ENCODE measurements at regions not wholly inside any gene's neighbourhood (a gene's known extent, or its start where the extent isn't known, plus 50 kb on each side); places are given as distances from the start of the nearest gene placed in this dataset.
"Not testable (repeated sequence)": the region's sequence is repeated elsewhere in the genome, so short reads cannot be mapped to it uniquely, and the experiment has no call there.

DNA sequence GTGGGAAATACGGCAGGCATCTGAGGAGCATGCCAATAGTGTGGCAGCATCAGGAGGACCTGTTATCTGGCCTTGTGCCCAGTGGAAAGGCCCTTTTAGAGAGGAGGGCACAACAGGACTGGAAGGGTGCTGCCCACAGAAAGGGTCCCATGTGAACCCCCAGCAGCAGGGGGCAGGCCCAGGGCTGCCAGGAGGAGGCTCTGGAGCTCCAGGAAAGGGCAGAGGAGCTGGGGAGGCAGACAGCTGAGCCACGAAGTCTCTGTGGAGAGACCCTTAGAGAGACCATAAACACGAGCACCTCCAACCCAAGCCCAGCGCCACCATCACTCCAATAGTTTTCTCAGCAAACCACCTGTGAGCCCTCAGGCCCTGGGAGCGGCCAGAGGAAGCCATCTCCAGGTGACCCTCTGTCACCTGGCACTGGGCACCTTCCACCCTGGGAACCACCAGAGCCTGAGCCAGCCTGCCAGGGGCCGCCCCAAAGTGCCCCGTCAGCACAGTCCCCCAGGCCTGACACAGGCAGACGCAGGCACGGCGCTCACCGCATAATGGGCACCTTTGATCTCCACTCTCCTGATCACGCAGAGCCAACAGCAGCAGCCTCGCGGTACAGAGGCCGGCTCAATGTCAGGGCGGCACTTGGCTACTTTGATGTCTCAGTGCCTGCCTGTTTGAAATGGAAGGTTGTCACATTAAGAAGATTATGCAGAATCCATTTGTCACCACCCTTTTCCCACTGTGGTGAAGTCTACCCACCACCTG, 162.5 kb upstream of the RAB6C start:
- no peak for DNase-seq (ENCODE audit: low spot score)

- DNase-seq (ENCODE audit: low spot score): no peak
Observed at GRCh38 chr2:129819855-129820254, 159.6 kb upstream of the RAB6C start.

DNA sequence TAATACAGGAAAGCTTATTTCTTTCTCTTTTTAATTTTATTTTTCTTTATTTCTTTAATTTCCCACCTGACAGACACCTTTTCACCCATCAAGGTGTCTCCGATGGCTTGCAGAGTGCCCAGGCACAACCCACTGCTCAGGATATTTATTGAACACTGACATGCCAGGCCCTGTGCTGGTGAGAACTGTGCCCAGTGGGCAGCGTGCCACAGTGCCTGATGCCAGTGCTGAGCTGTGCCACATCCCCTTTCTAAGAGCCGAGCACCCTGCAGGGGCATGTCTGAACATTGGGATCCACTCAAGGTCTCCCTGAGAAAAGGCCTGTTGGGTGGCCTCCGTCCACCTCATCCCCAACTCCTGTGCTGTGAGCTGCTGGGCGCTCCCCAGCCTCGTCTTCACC, 158.6 kb upstream of the RAB6C start:
- no peak for DNase-seq (ENCODE audit: low spot score)

GRCh38 chr2:129821445-129821844, 158.0 kb upstream of the RAB6C start:
- DNase-seq (ENCODE audit: low spot score): no peak

DNA sequence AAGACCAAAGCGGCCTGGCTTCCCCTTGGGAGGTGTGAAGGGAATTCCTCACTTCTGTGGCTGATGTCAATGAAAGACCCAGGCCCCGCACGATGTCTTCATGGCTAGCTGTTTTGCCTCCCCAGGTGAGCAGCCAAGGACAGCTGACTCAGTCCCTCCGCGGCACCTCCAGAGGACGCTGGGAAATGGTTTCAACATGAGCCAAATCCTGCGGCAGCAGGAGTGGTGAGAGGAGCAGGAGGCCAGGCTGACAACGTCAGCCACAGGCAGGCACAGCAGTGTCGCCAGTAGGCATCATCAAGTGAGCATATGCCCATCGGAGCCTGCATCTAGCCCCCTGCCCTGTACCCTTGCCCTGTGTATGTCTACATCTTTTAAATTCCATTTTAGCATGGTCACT, 156.4 kb upstream of the RAB6C start:
- no peak for DNase-seq (ENCODE audit: low spot score)

DNA sequence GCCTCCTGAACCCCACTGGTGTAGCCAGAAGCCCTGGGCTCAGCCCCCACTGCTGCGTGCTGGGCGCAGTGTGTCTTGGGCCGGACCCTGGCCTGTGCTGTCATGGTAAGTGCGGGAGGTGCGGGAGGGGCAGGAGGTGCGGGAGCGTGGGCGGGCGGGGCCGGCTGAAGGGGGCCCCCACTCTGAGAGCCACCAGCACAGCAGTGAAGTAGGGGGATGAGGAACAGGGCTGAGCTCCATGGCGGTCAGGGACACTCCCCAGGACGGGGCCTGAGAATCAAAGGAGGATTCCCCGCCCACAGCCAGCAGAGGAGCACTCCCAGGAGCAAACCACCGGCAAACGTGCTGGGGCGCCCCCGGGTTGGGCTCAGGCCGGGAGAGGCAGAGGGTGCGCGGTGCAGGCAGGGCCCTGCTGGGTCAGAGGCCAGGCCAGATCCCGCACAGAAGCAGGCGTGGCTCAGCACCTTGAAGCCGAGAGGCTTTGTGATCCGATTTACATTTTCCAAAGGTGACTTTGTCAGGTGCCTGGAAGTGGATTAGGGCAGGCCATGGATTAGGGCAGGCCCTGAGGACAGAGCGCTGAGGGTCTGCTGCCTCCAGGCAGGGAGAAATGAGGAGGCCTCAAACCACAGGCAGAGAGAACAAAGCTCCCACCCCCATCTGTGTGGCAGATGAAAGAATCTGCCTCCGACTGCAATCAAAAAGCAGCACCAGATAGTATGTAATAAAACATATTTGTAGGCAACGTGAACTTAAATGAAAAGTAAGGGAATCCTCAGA, 152.0 kb upstream of the RAB6C start:
- no peak for DNase-seq (ENCODE audit: low spot score)

- DNase-seq (ENCODE audit: low spot score): no peak
Observed at GRCh38 chr2:129828792-129829191, 150.7 kb upstream of the RAB6C start.

DNA sequence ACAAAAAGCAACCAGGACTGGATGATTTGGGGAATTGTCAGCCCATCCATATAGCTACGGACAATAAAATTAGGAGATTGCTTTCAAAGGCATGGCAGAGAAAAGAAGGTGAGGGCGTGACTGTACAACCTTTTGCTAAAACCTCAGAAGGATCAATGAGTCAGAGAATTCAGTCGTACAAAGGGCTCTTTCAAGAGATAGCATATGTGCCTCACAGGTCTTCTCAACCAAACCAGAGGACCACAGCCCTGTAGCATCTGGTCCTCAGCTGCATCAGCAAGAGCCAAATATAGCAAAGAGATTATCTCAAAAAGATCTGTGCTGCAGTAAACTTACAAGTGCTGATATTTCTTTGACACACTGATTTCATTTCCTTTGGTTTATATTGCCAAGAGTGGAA, 149.9 kb upstream of the RAB6C start:
- DNase-seq (ENCODE audit: low spot score): no peak

DNA sequence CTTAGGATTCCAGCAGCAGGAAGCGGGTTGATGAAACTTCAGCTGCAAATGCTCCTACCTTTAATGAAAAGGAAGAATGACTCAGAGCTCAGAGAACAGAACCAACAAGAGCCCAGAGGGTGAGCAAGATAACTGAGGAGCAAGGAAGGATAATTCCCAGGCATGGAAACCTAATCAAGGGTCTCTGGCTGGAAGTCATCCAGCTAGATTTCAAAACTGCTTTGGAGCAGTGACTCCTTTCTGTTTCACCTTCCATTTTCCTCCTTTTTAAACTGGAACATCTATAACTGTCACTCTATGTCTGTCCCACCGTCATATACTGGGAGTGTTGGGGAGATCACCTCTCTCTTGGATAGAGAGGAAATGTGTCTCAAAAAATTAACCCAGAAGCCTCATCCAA, 148.4 kb upstream of the RAB6C start:
- DNase-seq (ENCODE audit: low spot score): no peak

- DNase-seq (ENCODE audit: low spot score): not testable (repeated sequence)
Observed at GRCh38 chr2:129833465-129833864, 146.0 kb upstream of the RAB6C start.

- no peak for DNase-seq (ENCODE audit: low spot score)
Observed at GRCh38 chr2:129847043-129847442, 132.4 kb upstream of the RAB6C start.

- peak; percentile 75 for DNase-seq (ENCODE audit: low spot score)
Observed at GRCh38 chr2:129849559-129850160, 129.8 kb upstream of the RAB6C start.

GRCh38 chr2:129857200-129857599, 122.3 kb upstream of the RAB6C start:
- DNase-seq (ENCODE audit: low spot score): no peak

DNA sequence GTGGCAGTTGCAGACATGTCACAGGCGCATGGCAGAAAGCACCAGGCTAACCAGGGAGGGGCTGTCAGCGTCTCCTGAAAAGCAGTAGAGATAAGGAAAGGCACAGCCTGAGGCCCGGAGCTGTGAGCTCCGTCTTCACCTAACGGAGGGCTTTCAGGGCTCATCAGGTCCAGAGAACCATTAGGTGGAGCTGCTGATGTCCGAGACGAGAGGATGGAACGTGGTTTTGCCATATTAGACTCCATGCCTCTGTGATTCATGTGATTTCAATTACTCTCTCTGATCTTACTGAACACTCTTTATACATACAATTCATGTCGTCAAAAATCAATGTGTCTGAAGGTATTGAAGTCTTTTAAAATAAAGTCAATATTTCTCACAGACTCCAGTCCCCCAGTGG, 120.3 kb upstream of the RAB6C start:
- DNase-seq (ENCODE audit: low spot score): no peak

GRCh38 chr2:129860088-129860487, 119.4 kb upstream of the RAB6C start:
- no peak for DNase-seq (ENCODE audit: low spot score)

GRCh38 chr2:129861666-129862288, 117.7 kb upstream of the RAB6C start:
- DNase-seq (ENCODE audit: low spot score): no peak

DNA sequence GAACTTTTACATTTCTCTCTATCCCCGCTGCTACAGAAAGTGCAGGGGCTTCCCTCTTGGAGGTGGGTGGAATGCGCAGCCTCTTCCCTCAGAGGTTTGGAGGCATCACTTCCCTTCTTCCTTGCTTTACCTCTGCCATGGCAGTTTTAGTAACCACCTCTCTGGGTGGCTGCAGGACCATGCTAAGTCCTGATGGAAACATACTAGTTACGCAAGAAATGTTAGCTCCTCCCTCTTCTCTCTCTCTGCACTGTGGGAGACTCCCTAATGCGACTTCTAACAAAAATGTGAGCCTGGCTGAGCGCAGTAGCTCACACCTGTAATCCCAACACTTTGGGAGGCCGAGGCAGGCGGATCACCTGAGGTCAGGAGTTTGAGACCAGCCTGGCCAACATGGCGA, 116.8 kb upstream of the RAB6C start:
- no peak for DNase-seq (ENCODE audit: low spot score)

- no peak for DNase-seq (ENCODE audit: low spot score)
Observed at GRCh38 chr2:129863350-129863749, 116.1 kb upstream of the RAB6C start.

DNA sequence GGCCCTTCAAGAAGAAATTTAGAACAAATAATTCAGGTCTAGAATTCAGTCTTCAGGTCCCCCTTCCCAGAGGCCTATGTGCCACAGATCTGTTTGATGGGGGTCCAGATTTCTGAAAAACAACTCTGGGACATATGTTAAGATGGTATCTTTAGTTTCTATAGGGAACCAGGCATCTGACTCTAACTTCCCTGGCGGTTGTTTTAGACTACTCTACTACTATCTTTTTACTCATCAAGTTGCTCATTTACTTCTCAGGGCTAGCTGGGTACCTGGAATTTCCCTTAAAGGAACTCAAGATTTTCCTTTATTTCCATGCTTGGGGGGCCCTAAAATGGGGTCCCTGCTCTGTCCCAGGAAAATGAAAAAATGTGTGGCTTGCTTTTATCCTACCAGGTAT, 114.7 kb upstream of the RAB6C start:
- no peak for DNase-seq (ENCODE audit: low spot score)

GRCh38 chr2:129865976-129866375, 113.5 kb upstream of the RAB6C start:
- DNase-seq (ENCODE audit: low spot score): no peak

DNA sequence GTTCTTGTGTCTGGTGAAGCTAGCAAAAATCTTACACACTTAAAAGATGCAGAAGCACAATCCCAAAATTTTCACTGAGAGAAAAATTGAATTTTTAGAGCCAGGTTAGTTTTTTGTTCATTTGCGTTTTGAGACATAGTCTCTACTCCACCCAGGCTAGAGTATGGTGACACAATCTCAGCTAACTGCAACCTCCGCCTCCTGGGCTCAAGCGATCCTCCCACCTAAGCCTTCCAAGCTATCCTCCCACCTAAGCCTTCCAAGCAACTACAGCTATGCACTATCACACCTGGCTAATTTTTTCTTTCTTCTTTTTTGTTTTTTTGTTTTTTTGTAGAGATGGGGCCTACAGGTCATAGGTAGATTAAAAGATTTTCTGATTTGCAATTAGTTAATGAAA, 113.1 kb upstream of the RAB6C start:
- DNase-seq (ENCODE audit: low spot score): no peak

- no peak for DNase-seq (ENCODE audit: low spot score)
Observed at GRCh38 chr2:129868151-129868550, 111.3 kb upstream of the RAB6C start.
